WTC11 (cell line): ENCODE measurements at regions not wholly inside any gene's neighbourhood (a gene's known extent, or its start where the extent isn't known, plus 50 kb on each side); places are given as distances from the start of the nearest gene placed in this dataset.

ENCODE experiments used
- ATAC-seq: fragments of 200-7000 bp; cut with Tn5 transposase; 2 replicates; pipeline ENCODE4 v1.10.0; 2021; ENCODE audit warnings: mild to moderate bottlenecking, moderate library complexity
- CTCF ChIA-PET: fragments of 300-600 bp; sonication (Branson Sonifier 250); formaldehyde crosslinking; loops from one replicate; lab custom pipeline; 2021; ENCODE audit warnings: antibody characterized with exemption; lab: Charles Lee
- POLR2A ChIA-PET: fragments of 350-600 bp; sonication (Branson Sonifier 250); formaldehyde crosslinking; loops from one replicate; lab custom pipeline; 2021; ENCODE audit warnings: antibody characterized with exemption; lab: Charles Lee
- DNase-seq: peaks from one replicate; pipeline ENCODE4 v3.0.0; 2021; ENCODE audit warnings: low spot score
- H3K27ac Mint-ChIP-seq: 2 replicates; pipeline ENCODE4 v1.8.0; 2021; ENCODE audit warnings: mixed read lengths
- H3K27me3 Mint-ChIP-seq: 2 replicates; pipeline ENCODE4 v1.8.0; 2021; ENCODE audit warnings: low read depth, mild to moderate bottlenecking, moderate library complexity, mixed read lengths
- H3K36me3 Mint-ChIP-seq: 2 replicates; pipeline ENCODE4 v1.8.0; 2021; ENCODE audit warnings: mixed read lengths
- H3K4me1 Mint-ChIP-seq: 2 replicates; pipeline ENCODE4 v1.8.0; 2022; ENCODE audit warnings: mixed read lengths
- H3K4me3 Mint-ChIP-seq: 2 replicates; pipeline ENCODE4 v1.8.0; 2021; ENCODE audit warnings: mild to moderate bottlenecking, moderate library complexity, mixed read lengths
- H3K9me3 Mint-ChIP-seq: 2 replicates; pipeline ENCODE4 v1.8.0; 2021; ENCODE audit warnings: mixed read lengths
- CREB1 ChIP-seq: sonication (generic); formaldehyde crosslinking; IDR thresholded peaks from 2 replicates; pipeline ENCODE4 v1.8.0; 2023; ENCODE audit warnings: mild to moderate bottlenecking, missing genetic modification reagents
- GABPB1 ChIP-seq: sonication (generic); formaldehyde crosslinking; IDR thresholded peaks from 2 replicates; pipeline ENCODE4 v1.8.1; 2023; ENCODE audit warnings: mild to moderate bottlenecking, missing genetic modification reagents
- MYBL2 ChIP-seq: sonication (generic); formaldehyde crosslinking; IDR thresholded peaks from 2 replicates; pipeline ENCODE4 v1.8.1; 2023; ENCODE audit warnings: mild to moderate bottlenecking, moderate library complexity, missing genetic modification reagents
- NFATC4 ChIP-seq: fragments of 250-450 bp; sonication (Bioruptor Pico); IDR thresholded peaks from 2 replicates; pipeline ENCODE4 v1.9.0; 2021; ENCODE audit warnings: mild to moderate bottlenecking
- SP1 ChIP-seq: sonication (generic); formaldehyde crosslinking; conservative IDR thresholded peaks from 2 replicates; pipeline ENCODE4 v1.8.1; 2022; ENCODE audit warnings: missing genetic modification reagents
- TEAD4 ChIP-seq: sonication (generic); formaldehyde crosslinking; IDR thresholded peaks from 2 replicates; pipeline ENCODE4 v1.8.0; 2022; ENCODE audit warnings: mild to moderate bottlenecking, missing genetic modification reagents
- ZNF138 ChIP-seq: sonication (generic); formaldehyde crosslinking; conservative IDR thresholded peaks from 2 replicates; pipeline ENCODE4 v1.8.1; 2022; ENCODE audit warnings: mild to moderate bottlenecking, moderate library complexity, missing genetic modification reagents
- ZNF423 ChIP-seq: fragments of 250-450 bp; sonication (Bioruptor Pico); IDR thresholded peaks from 2 replicates; pipeline ENCODE4 v2.1.2; 2022; ENCODE audit warnings: mild to moderate bottlenecking, moderate library complexity
- TF ChIP-seq, protein P1 (sequence below): sonication (generic); formaldehyde crosslinking; conservative IDR thresholded peaks from 2 replicates; pipeline ENCODE4 v1.8.1; 2023; ENCODE audit warnings: mild to moderate bottlenecking, low read depth, missing genetic modification reagents, moderate library complexity
- TF ChIP-seq, protein P2 (sequence below): sonication (generic); formaldehyde crosslinking; IDR thresholded peaks from 2 replicates; pipeline ENCODE4 v1.8.0; 2023; ENCODE audit warnings: missing genetic modification reagents, mild to moderate bottlenecking, borderline replicate concordance
- TF ChIP-seq, protein P3 (sequence below): sonication (generic); formaldehyde crosslinking; IDR thresholded peaks from 2 replicates; pipeline ENCODE4 v1.8.0; 2022; ENCODE audit warnings: mild to moderate bottlenecking, missing genetic modification reagents
- TF ChIP-seq, protein P4 (sequence below): sonication (generic); formaldehyde crosslinking; IDR thresholded peaks from 2 replicates; pipeline ENCODE4 v1.8.0; 2022; ENCODE audit warnings: mild to moderate bottlenecking, missing genetic modification reagents
- TF ChIP-seq, protein P5 (sequence below): sonication (generic); formaldehyde crosslinking; IDR thresholded peaks from 2 replicates; pipeline ENCODE4 v1.8.1; 2023; ENCODE audit warnings: mild to moderate bottlenecking, moderate library complexity, missing genetic modification reagents
- TF ChIP-seq, protein P6 (sequence below): fragments of 200-600 bp; IDR thresholded peaks from 2 replicates; pipeline ENCODE4 v1.8.0; 2022; ENCODE audit warnings: antibody characterized with exemption
- TF ChIP-seq, protein P7 (sequence below): sonication (generic); formaldehyde crosslinking; IDR thresholded peaks from 2 replicates; pipeline ENCODE4 v1.8.1; 2023; ENCODE audit warnings: mild to moderate bottlenecking, missing genetic modification reagents, moderate library complexity
- TF ChIP-seq, protein P8 (sequence below): sonication (generic); formaldehyde crosslinking; IDR thresholded peaks from 2 replicates; pipeline ENCODE4 v1.8.0; 2023; ENCODE audit warnings: mild to moderate bottlenecking, missing genetic modification reagents
- TF ChIP-seq, protein P9 (sequence below): sonication (generic); formaldehyde crosslinking; IDR thresholded peaks from 2 replicates; pipeline ENCODE4 v1.8.0; 2023; ENCODE audit warnings: missing genetic modification reagents

DNA sequence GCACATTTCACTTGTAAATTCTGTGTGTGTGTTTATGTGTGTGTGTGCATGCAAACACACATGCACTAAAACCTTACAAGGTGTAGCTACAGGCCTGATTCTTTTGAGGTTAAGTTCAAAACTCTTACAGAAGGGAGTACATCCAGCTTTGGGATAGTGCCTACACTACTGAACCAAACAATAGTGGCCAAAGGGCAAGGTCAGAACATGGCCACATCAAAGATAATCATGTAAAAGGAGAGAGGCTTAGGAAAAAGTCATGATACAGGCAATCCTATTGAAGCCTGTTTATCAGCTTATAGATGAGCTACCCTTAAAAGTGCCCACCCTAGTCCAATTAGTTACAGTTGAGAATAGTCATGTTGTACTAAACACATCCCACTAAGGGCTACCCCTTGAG, 139.6 kb downstream of the IDS start:
- ATAC-seq (no peak), DNase-seq (no peak)
- Mint-ChIP-seq H3K36me3 (no peaks in the 10 kb centered on the region), H3K4me1 (no peaks in the 10 kb centered on the region), H3K27me3 (no peaks in the 10 kb centered on the region), H3K4me3 (no peak overlapping the region), H3K9me3 (peaks cover 7% of the 10 kb centered on the region), H3K27ac (no peak overlapping the region)
- ChIA-PET CTCF (interaction anchor here (0.8 kb wide), 1 partner anchor 106 kb away, joined by 3 read pairs; no protein-coding TSS in a partner anchor), POLR2A (no interaction called here)
- TF ChIP-seq GABPB1 (CRISPR knock-in tag) (no peak), MYBL2 (CRISPR knock-in tag) (no peak), NFATC4 (no peak), ZNF138 (CRISPR knock-in tag) (no peak)
- TF ChIP-seq, protein P1, sequence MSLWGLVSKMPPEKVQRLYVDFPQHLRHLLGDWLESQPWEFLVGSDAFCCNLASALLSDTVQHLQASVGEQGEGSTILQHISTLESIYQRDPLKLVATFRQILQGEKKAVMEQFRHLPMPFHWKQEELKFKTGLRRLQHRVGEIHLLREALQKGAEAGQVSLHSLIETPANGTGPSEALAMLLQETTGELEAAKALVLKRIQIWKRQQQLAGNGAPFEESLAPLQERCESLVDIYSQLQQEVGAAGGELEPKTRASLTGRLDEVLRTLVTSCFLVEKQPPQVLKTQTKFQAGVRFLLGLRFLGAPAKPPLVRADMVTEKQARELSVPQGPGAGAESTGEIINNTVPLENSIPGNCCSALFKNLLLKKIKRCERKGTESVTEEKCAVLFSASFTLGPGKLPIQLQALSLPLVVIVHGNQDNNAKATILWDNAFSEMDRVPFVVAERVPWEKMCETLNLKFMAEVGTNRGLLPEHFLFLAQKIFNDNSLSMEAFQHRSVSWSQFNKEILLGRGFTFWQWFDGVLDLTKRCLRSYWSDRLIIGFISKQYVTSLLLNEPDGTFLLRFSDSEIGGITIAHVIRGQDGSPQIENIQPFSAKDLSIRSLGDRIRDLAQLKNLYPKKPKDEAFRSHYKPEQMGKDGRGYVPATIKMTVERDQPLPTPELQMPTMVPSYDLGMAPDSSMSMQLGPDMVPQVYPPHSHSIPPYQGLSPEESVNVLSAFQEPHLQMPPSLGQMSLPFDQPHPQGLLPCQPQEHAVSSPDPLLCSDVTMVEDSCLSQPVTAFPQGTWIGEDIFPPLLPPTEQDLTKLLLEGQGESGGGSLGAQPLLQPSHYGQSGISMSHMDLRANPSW = no peak
- TF ChIP-seq, protein P2, sequence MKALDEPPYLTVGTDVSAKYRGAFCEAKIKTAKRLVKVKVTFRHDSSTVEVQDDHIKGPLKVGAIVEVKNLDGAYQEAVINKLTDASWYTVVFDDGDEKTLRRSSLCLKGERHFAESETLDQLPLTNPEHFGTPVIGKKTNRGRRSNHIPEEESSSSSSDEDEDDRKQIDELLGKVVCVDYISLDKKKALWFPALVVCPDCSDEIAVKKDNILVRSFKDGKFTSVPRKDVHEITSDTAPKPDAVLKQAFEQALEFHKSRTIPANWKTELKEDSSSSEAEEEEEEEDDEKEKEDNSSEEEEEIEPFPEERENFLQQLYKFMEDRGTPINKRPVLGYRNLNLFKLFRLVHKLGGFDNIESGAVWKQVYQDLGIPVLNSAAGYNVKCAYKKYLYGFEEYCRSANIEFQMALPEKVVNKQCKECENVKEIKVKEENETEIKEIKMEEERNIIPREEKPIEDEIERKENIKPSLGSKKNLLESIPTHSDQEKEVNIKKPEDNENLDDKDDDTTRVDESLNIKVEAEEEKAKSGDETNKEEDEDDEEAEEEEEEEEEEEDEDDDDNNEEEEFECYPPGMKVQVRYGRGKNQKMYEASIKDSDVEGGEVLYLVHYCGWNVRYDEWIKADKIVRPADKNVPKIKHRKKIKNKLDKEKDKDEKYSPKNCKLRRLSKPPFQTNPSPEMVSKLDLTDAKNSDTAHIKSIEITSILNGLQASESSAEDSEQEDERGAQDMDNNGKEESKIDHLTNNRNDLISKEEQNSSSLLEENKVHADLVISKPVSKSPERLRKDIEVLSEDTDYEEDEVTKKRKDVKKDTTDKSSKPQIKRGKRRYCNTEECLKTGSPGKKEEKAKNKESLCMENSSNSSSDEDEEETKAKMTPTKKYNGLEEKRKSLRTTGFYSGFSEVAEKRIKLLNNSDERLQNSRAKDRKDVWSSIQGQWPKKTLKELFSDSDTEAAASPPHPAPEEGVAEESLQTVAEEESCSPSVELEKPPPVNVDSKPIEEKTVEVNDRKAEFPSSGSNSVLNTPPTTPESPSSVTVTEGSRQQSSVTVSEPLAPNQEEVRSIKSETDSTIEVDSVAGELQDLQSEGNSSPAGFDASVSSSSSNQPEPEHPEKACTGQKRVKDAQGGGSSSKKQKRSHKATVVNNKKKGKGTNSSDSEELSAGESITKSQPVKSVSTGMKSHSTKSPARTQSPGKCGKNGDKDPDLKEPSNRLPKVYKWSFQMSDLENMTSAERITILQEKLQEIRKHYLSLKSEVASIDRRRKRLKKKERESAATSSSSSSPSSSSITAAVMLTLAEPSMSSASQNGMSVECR (CRISPR knock-in tag) = no peak
- TF ChIP-seq, protein P3, sequence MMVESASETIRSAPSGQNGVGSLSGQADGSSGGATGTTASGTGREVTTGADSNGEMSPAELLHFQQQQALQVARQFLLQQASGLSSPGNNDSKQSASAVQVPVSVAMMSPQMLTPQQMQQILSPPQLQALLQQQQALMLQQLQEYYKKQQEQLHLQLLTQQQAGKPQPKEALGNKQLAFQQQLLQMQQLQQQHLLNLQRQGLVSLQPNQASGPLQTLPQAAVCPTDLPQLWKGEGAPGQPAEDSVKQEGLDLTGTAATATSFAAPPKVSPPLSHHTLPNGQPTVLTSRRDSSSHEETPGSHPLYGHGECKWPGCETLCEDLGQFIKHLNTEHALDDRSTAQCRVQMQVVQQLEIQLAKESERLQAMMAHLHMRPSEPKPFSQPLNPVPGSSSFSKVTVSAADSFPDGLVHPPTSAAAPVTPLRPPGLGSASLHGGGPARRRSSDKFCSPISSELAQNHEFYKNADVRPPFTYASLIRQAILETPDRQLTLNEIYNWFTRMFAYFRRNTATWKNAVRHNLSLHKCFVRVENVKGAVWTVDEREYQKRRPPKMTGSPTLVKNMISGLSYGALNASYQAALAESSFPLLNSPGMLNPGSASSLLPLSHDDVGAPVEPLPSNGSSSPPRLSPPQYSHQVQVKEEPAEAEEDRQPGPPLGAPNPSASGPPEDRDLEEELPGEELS (CRISPR knock-in tag) = no peak
- TF ChIP-seq, protein P4, sequence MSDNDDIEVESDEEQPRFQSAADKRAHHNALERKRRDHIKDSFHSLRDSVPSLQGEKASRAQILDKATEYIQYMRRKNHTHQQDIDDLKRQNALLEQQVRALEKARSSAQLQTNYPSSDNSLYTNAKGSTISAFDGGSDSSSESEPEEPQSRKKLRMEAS = no peak

DNA sequence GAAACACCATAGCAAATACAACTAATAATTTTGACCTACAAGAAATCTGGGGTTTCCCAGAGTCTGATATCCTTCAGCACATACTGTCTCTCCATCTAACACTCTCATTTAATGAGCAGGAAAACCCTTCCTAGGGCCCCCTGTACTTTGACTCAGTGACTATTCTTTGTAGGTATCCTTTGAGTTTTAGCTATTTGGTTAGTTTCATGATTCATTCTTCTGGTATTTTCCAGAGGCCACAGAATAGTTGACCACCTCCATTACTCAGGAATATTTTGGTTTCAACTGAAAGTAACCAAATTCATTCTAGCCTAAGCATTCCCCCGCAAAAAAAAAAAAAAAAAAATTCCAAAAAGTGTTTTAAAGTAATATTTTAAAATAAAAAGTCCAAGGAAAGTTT, 140.0 kb downstream of the IDS start:
- DNase-seq = no peak
- no peak overlapping the region for H3K27ac Mint-ChIP-seq
- H3K4me3 Mint-ChIP-seq = no peak overlapping the region
- H3K27me3 Mint-ChIP-seq = no peaks in the 10 kb centered on the region
- no peaks in the 10 kb centered on the region for H3K4me1 Mint-ChIP-seq
- H3K36me3 Mint-ChIP-seq = no peaks in the 10 kb centered on the region
- CTCF ChIA-PET = no interaction called here
- ATAC-seq = no peak
- H3K9me3 Mint-ChIP-seq = peaks cover 8% of the 10 kb centered on the region
- POLR2A ChIA-PET = no interaction called here
- TF ChIP-seq, protein P5, sequence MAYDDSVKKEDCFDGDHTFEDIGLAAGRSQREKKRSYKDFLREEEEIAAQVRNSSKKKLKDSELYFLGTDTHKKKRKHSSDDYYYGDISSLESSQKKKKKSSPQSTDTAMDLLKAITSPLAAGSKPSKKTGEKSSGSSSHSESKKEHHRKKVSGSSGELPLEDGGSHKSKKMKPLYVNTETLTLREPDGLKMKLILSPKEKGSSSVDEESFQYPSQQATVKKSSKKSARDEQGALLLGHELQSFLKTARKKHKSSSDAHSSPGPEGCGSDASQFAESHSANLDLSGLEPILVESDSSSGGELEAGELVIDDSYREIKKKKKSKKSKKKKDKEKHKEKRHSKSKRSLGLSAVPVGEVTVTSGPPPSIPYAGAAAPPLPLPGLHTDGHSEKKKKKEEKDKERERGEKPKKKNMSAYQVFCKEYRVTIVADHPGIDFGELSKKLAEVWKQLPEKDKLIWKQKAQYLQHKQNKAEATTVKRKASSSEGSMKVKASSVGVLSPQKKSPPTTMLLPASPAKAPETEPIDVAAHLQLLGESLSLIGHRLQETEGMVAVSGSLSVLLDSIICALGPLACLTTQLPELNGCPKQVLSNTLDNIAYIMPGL (CRISPR knock-in tag) = no peak
- TF ChIP-seq, protein P6, sequence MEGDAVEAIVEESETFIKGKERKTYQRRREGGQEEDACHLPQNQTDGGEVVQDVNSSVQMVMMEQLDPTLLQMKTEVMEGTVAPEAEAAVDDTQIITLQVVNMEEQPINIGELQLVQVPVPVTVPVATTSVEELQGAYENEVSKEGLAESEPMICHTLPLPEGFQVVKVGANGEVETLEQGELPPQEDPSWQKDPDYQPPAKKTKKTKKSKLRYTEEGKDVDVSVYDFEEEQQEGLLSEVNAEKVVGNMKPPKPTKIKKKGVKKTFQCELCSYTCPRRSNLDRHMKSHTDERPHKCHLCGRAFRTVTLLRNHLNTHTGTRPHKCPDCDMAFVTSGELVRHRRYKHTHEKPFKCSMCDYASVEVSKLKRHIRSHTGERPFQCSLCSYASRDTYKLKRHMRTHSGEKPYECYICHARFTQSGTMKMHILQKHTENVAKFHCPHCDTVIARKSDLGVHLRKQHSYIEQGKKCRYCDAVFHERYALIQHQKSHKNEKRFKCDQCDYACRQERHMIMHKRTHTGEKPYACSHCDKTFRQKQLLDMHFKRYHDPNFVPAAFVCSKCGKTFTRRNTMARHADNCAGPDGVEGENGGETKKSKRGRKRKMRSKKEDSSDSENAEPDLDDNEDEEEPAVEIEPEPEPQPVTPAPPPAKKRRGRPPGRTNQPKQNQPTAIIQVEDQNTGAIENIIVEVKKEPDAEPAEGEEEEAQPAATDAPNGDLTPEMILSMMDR = no peak
- TF ChIP-seq TEAD4 (CRISPR knock-in tag) = no peak
- TF ChIP-seq, protein P7, sequence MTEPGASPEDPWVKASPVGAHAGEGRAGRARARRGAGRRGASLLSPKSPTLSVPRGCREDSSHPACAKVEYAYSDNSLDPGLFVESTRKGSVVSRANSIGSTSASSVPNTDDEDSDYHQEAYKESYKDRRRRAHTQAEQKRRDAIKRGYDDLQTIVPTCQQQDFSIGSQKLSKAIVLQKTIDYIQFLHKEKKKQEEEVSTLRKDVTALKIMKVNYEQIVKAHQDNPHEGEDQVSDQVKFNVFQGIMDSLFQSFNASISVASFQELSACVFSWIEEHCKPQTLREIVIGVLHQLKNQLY = no peak
- TF ChIP-seq CREB1 = no peak
- TF ChIP-seq SP1 (CRISPR knock-in tag) = no peak
- TF ChIP-seq, protein P4 = no peak
- TF ChIP-seq, protein P8, sequence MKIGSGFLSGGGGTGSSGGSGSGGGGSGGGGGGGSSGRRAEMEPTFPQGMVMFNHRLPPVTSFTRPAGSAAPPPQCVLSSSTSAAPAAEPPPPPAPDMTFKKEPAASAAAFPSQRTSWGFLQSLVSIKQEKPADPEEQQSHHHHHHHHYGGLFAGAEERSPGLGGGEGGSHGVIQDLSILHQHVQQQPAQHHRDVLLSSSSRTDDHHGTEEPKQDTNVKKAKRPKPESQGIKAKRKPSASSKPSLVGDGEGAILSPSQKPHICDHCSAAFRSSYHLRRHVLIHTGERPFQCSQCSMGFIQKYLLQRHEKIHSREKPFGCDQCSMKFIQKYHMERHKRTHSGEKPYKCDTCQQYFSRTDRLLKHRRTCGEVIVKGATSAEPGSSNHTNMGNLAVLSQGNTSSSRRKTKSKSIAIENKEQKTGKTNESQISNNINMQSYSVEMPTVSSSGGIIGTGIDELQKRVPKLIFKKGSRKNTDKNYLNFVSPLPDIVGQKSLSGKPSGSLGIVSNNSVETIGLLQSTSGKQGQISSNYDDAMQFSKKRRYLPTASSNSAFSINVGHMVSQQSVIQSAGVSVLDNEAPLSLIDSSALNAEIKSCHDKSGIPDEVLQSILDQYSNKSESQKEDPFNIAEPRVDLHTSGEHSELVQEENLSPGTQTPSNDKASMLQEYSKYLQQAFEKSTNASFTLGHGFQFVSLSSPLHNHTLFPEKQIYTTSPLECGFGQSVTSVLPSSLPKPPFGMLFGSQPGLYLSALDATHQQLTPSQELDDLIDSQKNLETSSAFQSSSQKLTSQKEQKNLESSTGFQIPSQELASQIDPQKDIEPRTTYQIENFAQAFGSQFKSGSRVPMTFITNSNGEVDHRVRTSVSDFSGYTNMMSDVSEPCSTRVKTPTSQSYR (CRISPR knock-in tag) = no peak
- TF ChIP-seq, protein P9, sequence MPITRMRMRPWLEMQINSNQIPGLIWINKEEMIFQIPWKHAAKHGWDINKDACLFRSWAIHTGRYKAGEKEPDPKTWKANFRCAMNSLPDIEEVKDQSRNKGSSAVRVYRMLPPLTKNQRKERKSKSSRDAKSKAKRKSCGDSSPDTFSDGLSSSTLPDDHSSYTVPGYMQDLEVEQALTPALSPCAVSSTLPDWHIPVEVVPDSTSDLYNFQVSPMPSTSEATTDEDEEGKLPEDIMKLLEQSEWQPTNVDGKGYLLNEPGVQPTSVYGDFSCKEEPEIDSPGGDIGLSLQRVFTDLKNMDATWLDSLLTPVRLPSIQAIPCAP (CRISPR knock-in tag) = no peak
- no peak for TF ChIP-seq ZNF423 (CRISPR knock-in tag)
- no peak for TF ChIP-seq GABPB1 (CRISPR knock-in tag)
